ENCODE measurements at regions not wholly inside any gene's neighbourhood (a gene's known extent, or its start where the extent isn't known, plus 50 kb on each side); places are given as distances from the start of the nearest gene placed in this dataset.
"Not testable (repeated sequence)": the region's sequence is repeated elsewhere in the genome, so short reads cannot be mapped to it uniquely, and the experiment has no call there.

GRCh38 chr14:105926373-105927095 is 400.2 kb downstream of the TMEM121 start:
- no peak for DNase-seq

DNA sequence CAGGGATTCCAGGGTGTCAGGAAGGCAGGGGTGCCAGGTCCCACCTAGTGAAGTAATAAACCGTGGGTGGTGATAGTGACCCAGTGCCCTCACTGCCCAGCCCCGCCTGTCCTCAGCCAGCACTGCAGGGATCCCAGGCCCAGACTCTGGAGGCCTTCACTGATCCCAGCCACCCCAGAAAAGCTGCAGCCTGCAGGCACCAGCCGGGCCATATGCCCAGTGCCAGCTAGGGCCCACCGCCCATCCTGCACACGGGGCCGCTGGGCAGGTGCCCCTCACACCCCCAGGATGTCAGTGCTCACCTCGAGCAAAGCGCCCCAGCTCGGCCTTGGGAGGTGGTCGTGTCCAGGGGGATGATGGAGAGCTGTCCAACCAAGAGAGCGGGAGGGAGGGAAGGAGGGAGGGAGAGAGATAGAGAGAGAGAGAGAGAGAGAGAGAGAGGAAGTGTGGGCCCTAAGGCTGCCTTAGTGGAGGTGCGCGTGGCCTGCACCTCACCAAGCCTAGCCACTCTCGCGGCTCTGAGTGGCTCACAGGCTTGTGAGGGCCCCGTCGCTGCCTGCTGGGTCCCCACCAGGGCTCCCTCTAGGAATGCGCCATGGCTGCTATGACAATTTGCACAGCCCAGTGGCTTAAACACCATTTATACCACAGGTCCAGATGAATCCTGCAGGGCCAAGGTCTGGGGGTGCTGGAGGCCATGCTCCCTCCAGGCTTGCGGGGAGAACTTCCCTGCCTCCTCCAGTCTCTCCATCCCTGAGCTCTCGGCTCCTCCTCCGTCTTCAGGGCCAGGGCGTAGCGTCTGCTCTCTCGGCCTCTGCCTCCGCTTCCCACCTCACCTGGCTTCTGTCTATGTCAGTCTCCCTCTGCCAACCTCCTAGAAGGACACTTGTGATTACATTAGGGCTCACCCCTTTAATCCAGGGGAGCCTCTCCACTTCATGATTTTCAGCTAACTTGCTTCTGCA is 401.0 kb downstream of the TMEM121 start:
- no peak for DNase-seq

GRCh38 chr14:105928171-105929111 is 402.1 kb downstream of the TMEM121 start:
- not testable (repeated sequence) for DNase-seq

DNA sequence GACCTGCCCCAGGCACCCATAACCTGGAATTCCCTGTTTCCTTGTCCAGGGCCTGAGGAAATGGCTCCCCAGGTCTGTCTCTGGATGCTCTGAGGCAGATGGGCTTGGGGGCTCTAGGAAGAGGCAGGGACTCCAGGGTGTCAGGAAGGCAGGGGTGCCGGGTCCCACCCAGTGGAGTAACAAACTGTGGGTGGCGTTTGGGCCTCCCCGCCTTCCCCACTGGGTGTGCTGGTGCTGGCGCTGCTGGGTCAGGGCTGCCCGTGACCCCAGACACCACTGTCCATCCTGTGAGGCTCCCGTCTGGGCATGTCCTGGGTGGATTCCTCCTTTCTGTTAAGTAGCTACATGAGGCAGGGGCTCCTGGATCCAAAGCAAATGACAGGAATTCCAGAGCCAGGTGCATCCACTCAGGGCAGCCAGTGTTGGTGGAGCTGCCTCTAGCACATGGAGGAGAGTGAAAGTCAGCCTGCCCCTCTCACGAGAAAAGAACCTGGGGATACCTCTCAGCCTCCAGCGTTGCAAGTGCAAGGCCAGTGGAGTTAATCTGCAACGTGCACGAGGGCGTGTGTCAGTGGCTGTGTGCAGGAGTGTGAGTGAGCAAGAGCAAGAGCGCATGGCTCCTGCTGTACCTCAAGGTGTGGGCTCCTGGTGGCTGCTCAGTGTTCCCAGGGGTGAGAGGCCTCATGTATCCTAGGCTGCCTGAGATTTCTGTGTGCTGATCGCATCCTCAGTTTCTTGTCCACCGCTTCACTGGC is 403.1 kb downstream of the TMEM121 start:
- no peak for DNase-seq

GRCh38 chr14:105930572-105930971 is 404.2 kb downstream of the TMEM121 start:
- no peak for DNase-seq

DNA sequence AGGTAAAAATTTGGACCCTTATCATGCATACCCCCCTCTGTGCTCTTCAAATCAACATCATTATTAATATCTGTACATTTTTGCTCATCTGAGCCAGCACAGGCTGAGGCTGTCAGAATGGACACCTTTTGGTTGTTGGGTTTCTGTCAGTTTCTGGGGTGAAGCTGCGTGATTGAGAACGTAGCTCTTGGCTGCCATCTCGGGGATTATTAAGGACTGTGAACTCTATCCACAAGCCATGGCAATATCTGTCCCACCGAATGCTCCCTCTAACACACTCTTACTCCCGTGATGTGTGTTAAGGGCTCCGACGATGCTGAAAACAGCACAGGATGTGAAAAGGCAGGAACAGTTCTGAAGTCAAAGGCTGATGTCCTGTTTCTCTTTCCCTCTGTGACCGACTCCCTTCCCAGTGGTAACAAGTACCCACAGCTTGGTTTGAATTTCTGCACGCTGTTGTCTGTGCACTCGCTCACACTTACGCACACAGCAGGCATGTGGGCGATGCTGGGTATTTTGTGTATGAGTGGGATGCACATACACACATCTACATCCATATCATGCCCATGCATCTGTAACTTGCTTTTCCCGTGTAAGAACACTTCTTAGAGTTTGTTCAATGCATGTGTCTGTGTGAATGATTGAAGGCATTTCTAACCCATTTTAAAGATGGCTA is 405.6 kb downstream of the TMEM121 start:
- no peak for DNase-seq

DNA sequence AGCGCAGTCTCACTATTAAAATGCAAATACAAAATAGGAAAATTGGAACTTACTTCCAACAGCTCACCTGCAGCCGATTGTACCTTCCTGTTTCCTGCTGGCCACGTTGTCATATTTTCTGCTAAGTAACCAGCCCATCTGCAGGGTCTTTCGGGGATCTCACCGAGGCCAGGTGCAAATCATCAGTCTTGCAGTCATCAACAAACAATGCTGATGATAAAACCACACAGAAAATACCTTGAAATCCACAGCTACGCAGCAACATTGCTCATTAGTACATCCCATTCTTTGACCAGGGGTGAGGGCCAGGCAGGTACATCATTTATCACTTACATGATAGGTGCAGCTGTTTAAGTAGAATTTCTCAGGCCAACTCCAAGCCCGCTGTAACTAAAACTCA is 406.9 kb downstream of the TMEM121 start:
- no peak for DNase-seq

DNA sequence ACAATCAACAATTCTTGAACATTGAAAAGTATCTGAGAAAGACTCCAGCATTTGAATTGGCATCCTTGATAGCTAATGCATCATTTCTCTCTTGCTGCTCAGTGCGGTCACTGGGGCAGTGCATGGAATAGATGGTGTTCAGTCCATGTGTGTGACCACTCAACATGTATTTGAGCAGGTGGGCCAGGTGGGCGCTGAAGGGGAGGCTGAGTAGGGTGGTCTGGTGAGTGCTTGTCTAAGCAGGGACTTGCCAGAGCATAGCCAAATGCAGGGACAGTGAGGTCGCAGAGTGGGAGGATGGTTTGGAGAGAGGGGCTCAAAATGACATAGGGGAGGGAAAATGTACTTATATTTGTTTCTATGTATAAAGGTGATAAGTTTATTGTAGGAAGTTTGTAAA is 409.0 kb downstream of the TMEM121 start:
- DNase-seq, result no peak

DNA sequence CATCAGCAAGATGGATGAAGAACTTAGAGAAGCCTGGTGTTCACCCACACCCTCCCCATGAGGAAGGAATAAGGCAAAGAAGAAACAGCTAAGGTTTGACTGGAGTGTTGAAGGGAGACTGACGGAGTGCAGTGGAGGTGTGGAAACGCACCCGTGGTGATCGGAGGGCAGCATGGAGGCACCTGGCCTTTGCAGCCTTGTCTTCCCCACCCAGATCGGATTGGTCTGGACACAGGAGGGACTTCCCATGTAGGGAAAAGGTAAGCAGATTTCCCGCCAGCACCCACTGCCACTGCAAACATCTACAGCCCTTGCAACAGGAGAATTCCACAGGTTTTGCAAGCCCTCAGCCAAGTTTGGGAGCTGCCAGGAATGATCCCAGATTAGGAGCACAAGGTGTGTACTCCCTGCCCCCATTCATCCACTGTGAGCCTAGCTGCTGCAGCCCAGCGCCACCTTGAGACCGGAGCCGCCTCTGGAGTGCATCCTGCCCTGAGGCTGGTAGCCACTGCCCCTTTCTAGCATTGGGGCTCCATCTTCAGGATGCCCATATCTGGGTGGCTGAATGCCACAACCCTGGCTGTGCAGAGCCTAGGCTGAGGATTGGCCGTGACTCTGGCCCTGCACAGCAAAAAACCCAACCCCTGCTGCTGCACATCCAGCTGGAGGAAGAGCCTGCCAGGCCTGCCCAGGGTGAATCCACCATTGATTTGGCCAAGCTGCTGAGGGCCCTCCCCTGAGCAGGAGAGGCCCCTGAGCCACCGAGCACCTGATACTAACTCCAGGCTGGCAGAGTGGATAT is 411.1 kb downstream of the TMEM121 start:
- DNase-seq, result no peak

- DNase-seq, result no peak
These were observed 411.9 kb downstream of the TMEM121 start for GRCh38 chr14:105938055-105938863.

- no peak for DNase-seq
These were observed 412.6 kb downstream of the TMEM121 start for GRCh38 chr14:105938959-105939358.

DNA sequence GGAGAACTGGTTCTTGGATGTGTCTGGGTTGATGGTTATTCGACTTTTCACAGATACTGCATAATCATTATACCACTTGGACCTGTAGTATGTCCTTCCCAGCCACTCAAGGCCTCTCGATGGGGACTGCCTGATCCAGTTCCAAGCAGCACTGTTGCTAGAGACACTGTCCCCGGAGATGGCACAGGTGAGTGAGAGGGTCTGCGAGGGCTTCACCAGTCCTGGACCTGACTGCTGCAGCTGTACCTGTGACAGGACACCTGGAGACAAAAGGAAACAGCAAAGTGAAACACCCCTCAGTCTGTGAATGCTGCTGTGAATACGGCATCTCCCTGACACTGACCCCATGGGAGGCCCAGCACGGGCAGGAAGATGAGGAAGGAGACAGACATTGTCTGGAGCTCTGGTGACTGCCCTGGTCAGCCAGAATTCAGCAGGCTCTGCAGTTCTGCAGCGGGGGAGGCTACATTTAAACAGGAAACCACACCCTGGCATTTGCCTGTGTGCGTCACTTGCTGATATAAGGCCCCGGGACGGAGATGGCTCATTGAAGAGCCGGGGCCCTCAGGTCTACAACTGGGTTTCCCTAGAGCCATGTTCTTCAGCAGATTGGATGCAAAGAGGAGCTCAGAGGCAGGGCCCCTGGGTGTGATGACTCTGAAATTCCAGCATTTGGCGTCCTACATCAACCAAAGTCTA is 413.6 kb downstream of the TMEM121 start:
- no peak for DNase-seq

- DNase-seq, result no peak
These were observed 414.3 kb downstream of the TMEM121 start for GRCh38 chr14:105940534-105941225.

GRCh38 chr14:105941226-105942166 is 415.1 kb downstream of the TMEM121 start:
- DNase-seq, result no peak

- not testable (repeated sequence) for DNase-seq
These were observed 416.3 kb downstream of the TMEM121 start for GRCh38 chr14:105942725-105943124.

GRCh38 chr14:105943973-105944602 is 417.7 kb downstream of the TMEM121 start:
- no peak for DNase-seq

Measured in right hindlimb (tissue), 1 donor.